Osteocyte (in vitro differentiated cells): ENCODE measurements at regions not wholly inside any gene's neighbourhood (a gene's known extent, or its start where the extent isn't known, plus 50 kb on each side); places are given as distances from the start of the nearest gene placed in this dataset.
"Not testable (repeated sequence)": the region's sequence is repeated elsewhere in the genome, so short reads cannot be mapped to it uniquely, and the experiment has no call there.

ENCODE experiments used
- DNase-seq: peaks from one replicate; pipeline ENCODE4 v3.0.0; 2021; ENCODE audit warnings: mixed read lengths; ENCODE audit not compliant: unreplicated experiment; ENCODE audit errors: extremely low spot score
- H3K27ac Mint-ChIP-seq: one replicate; pipeline ENCODE4 v1.8.0; 2021; ENCODE audit warnings: mild to moderate bottlenecking, mixed read lengths; ENCODE audit not compliant: unreplicated experiment
- H3K27me3 Mint-ChIP-seq: one replicate; pipeline ENCODE4 v1.8.0; 2021; ENCODE audit warnings: mixed read lengths; ENCODE audit not compliant: unreplicated experiment
- H3K36me3 Mint-ChIP-seq: one replicate; pipeline ENCODE4 v1.8.0; 2021; ENCODE audit warnings: mixed read lengths; ENCODE audit not compliant: unreplicated experiment
- H3K4me1 Mint-ChIP-seq: one replicate; pipeline ENCODE4 v1.8.0; 2021; ENCODE audit warnings: mixed read lengths; ENCODE audit not compliant: unreplicated experiment
- H3K4me3 Mint-ChIP-seq: one replicate; pipeline ENCODE4 v1.8.0; 2021; ENCODE audit warnings: mild to moderate bottlenecking, moderate library complexity, mixed read lengths; ENCODE audit not compliant: unreplicated experiment
- H3K9me3 Mint-ChIP-seq: one replicate; pipeline ENCODE4 v1.8.0; 2021; ENCODE audit warnings: mixed read lengths; ENCODE audit not compliant: unreplicated experiment
- CTCF ChIP-seq: fragments of 200-600 bp; sonication (generic); IDR thresholded peaks from 2 replicates; pipeline ENCODE4 v1.5.0; 2021; ENCODE audit warnings: antibody characterized with exemption, mild to moderate bottlenecking, moderate library complexity

- peaks cover 32% of the 10 kb centered on the region for H3K9me3 Mint-ChIP-seq
- TF ChIP-seq CTCF, result no peak
- no peaks in the 10 kb centered on the region for H3K4me1 Mint-ChIP-seq
- H3K4me3 Mint-ChIP-seq, result no peak overlapping the region
- H3K27me3 Mint-ChIP-seq, result no peaks in the 10 kb centered on the region
- H3K36me3 Mint-ChIP-seq, result no peaks in the 10 kb centered on the region
- no peak overlapping the region for H3K27ac Mint-ChIP-seq
- no peak for DNase-seq
These were observed 137.9 kb upstream of the HS3ST4 start for GRCh38 chr16:25553711-25554436.

- H3K27ac Mint-ChIP-seq, result no peak overlapping the region
- H3K9me3 Mint-ChIP-seq, result peaks cover 29% of the 10 kb centered on the region
- no peaks in the 10 kb centered on the region for H3K27me3 Mint-ChIP-seq
- H3K4me3 Mint-ChIP-seq, result no peak overlapping the region
- DNase-seq, result no peak
- H3K4me1 Mint-ChIP-seq, result no peaks in the 10 kb centered on the region
- H3K36me3 Mint-ChIP-seq, result no peaks in the 10 kb centered on the region
- no peak for TF ChIP-seq CTCF
These were observed 141.1 kb upstream of the HS3ST4 start for GRCh38 chr16:25550647-25551046.

- Mint-ChIP-seq H3K9me3 (peaks cover 14% of the 10 kb centered on the region), H3K4me3 (no peak overlapping the region), H3K4me1 (no peaks in the 10 kb centered on the region), H3K36me3 (no peaks in the 10 kb centered on the region), H3K27ac (no peak overlapping the region), H3K27me3 (no peaks in the 10 kb centered on the region)
- TF ChIP-seq CTCF, result no peak
- DNase-seq, result no peak
These were observed 145.0 kb upstream of the HS3ST4 start for GRCh38 chr16:25546791-25547190.

DNA sequence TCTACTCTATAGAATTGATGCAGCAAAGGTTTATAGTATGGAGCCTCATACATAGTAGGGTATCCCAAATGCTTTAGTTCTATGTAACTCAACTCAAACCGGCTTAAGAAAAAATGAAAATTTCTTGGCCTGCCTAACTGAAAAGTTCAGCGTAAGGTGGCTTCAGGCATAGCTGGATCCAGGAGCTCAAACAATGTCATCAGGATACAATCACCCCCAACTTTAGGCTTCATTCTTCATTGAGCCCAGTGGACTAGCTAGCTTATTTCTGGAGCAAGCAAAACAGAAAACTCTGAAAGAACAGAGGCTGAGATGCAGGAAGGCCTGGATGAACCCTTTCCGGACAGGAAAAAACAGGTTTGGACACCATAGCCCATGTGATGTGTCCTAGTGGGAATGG lies 147.5 kb upstream of the HS3ST4 start:
- TF ChIP-seq CTCF, result no peak
- peaks cover 5% of the 10 kb centered on the region for H3K9me3 Mint-ChIP-seq
- H3K4me1 Mint-ChIP-seq, result no peaks in the 10 kb centered on the region
- H3K27me3 Mint-ChIP-seq, result no peaks in the 10 kb centered on the region
- DNase-seq, result no peak
- H3K27ac Mint-ChIP-seq, result no peak overlapping the region
- no peaks in the 10 kb centered on the region for H3K36me3 Mint-ChIP-seq
- no peak overlapping the region for H3K4me3 Mint-ChIP-seq

GRCh38 chr16:25542306-25542705 lies 149.5 kb upstream of the HS3ST4 start:
- Mint-ChIP-seq H3K4me1 (no peaks in the 10 kb centered on the region), H3K4me3 (no peak overlapping the region), H3K9me3 (peaks cover 3% of the 10 kb centered on the region), H3K27ac (no peak overlapping the region), H3K27me3 (no peaks in the 10 kb centered on the region), H3K36me3 (no peaks in the 10 kb centered on the region)
- no peak for DNase-seq
- no peak for TF ChIP-seq CTCF

GRCh38 chr16:25539767-25540166 lies 152.0 kb upstream of the HS3ST4 start:
- H3K27ac Mint-ChIP-seq, H3K9me3 Mint-ChIP-seq, H3K36me3 Mint-ChIP-seq, H3K4me3 Mint-ChIP-seq, DNase-seq, H3K4me1 Mint-ChIP-seq, H3K27me3 Mint-ChIP-seq: not testable (repeated sequence)
